ENCODE measurements at regions not wholly inside any gene's neighbourhood (a gene's known extent, or its start where the extent isn't known, plus 50 kb on each side); places are given as distances from the start of the nearest gene placed in this dataset.

DNA sequence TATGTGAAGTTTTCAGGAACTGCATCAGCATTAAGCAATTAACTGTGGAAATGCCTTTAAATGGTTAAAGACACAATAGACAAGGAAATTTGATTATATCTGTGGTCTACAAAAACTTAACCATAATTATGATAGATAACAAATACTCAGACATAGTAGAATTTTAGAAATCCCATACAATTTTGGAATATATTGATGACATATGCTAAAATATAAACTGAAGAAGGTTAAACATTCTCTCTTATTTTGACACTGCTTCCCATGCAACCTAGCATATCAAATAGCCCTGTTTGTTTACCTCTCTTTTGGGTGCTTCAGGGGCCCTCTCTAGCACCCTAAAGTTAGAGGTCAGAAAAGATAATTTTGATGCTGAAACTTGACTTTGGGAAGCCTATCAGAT lies 1274.8 kb upstream of the SLC39A10 start:
- intact Hi-C loops (cut with micrococcal nuclease; ENCODE audit: unreplicated experiment), result no loop called here
- TF ChIP-seq MAFK (conservative IDR thresholded peaks at IDR 0.05 in 1 of 2, IDR thresholded peaks at IDR 0.05 in 1 of 2; ENCODE audit: low read length in 2 of 2) (peak; percentile 46 to 78; a peak in 3 of 4 replicates), ZFP62 (CRISPR knock-in tag; IDR thresholded peaks at IDR 0.05) (no peak), MAFF (IDR thresholded peaks at IDR 0.05; ENCODE audit: low read depth, low read length) (peak; percentile 57; the same call in 1 of the 2 replicates)
- no peak for FAIRE-seq
- no peak overlapping the region for H3K4me2 ChIP-seq (ENCODE audit: low read depth, low read length)
- no peaks in the 10 kb centered on the region for H3K79me2 ChIP-seq (ENCODE audit: insufficient read depth, low read length)
- no peak overlapping the region for H3K4me3 ChIP-seq (replicated peaks in 1 of 3; ENCODE audit: insufficient read depth in 1 of 3, low read depth in 2 of 3, low read length in 3 of 3)
- no peaks in the 10 kb centered on the region for H3K4me1 ChIP-seq (ENCODE audit: insufficient read depth, low read length)
- no TSS peak for BruUV-seq (replicated peaks)
- DNase-seq (ENCODE audit: low spot score), result no peak
- H3K27me3 ChIP-seq (ENCODE audit: control insufficient read depth in 1 of 2, insufficient read depth in 2 of 2, low read length in 2 of 2), result no peaks in the 10 kb centered on the region
- H3K9me3 ChIP-seq (ENCODE audit: low read length), result peaks cover 93% of the 10 kb centered on the region
- no peak for ATAC-seq
- ChIA-PET POLR2A (no interaction called here), CTCF (ENCODE audit: low intra/inter-chr PET ratio, low total read pairs) (no interaction called here)
- no peak overlapping the region for H2AFZ ChIP-seq (ENCODE audit: low read length)
- no peaks in the 10 kb centered on the region for H4K20me1 ChIP-seq (ENCODE audit: insufficient read depth, low read length)
- H3K27ac ChIP-seq (ENCODE audit: extremely low read length, insufficient read depth, low read length), result no peak overlapping the region
- no peak overlapping the region for H3K9ac ChIP-seq (ENCODE audit: insufficient read depth, low read depth, low read length)
- in situ Hi-C loops (cut with HindIII; ENCODE audit: extremely low pct_ligation_motif_present, low pct_unique_long_range_greater_than_20kb), result no loop called here
- no peaks in the 10 kb centered on the region for H3K36me3 ChIP-seq (replicated peaks in 1 of 2; ENCODE audit: control insufficient read depth in 1 of 2, insufficient read depth in 2 of 2, low read length in 2 of 2)

DNA sequence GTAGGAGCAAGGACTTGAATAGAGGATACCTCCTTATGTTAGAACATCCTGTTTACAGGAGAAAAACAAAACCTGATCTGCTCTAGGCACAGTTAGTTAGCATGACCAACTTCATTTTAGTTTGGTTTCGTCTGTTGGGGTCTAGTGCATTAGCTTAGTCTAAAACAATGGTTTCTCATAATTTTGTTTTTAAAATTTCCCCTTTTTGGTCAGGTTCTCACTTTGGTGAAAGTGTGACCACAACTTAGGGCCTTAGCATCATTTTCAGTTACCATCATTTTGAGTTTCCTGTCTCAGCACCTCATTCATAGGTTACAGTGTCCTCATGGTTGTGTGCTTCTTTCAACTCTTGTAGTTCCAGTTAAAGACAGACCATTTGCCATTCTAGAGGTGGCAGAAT lies 1277.0 kb upstream of the SLC39A10 start:
- no peaks in the 10 kb centered on the region for H3K79me2 ChIP-seq (ENCODE audit: insufficient read depth, low read length)
- H3K4me3 ChIP-seq (replicated peaks in 1 of 3; ENCODE audit: insufficient read depth in 1 of 3, low read depth in 2 of 3, low read length in 3 of 3), result no peak overlapping the region
- H3K9ac ChIP-seq (ENCODE audit: insufficient read depth, low read depth, low read length), result no peak overlapping the region
- no peaks in the 10 kb centered on the region for H3K27me3 ChIP-seq (ENCODE audit: control insufficient read depth in 1 of 2, insufficient read depth in 2 of 2, low read length in 2 of 2)
- FAIRE-seq (no peak), DNase-seq (ENCODE audit: low spot score) (no peak), ATAC-seq (no peak)
- H4K20me1 ChIP-seq (ENCODE audit: insufficient read depth, low read length), result no peaks in the 10 kb centered on the region
- no peak overlapping the region for H3K27ac ChIP-seq (ENCODE audit: extremely low read length, insufficient read depth, low read length)
- H3K36me3 ChIP-seq (replicated peaks in 1 of 2; ENCODE audit: control insufficient read depth in 1 of 2, insufficient read depth in 2 of 2, low read length in 2 of 2), result no peaks in the 10 kb centered on the region
- H3K9me3 ChIP-seq (ENCODE audit: low read length), result peaks cover 90% of the 10 kb centered on the region
- ChIA-PET POLR2A (no interaction called here), CTCF (ENCODE audit: low intra/inter-chr PET ratio, low total read pairs) (no interaction called here)
- intact Hi-C loops (cut with micrococcal nuclease; ENCODE audit: unreplicated experiment) (no loop called here), in situ Hi-C loops (cut with HindIII; ENCODE audit: extremely low pct_ligation_motif_present, low pct_unique_long_range_greater_than_20kb) (no loop called here)
- H2AFZ ChIP-seq (ENCODE audit: low read length), result no peak overlapping the region
- no peaks in the 10 kb centered on the region for H3K4me1 ChIP-seq (ENCODE audit: insufficient read depth, low read length)
- WGBS (ENCODE audit: low lambda C conversion rate), result 3% methylated on average over 1 of the region's 1 CpG
- no TSS peak for BruUV-seq (replicated peaks)
- H3K4me2 ChIP-seq (ENCODE audit: low read depth, low read length), result no peak overlapping the region
- TF ChIP-seq, protein P1, sequence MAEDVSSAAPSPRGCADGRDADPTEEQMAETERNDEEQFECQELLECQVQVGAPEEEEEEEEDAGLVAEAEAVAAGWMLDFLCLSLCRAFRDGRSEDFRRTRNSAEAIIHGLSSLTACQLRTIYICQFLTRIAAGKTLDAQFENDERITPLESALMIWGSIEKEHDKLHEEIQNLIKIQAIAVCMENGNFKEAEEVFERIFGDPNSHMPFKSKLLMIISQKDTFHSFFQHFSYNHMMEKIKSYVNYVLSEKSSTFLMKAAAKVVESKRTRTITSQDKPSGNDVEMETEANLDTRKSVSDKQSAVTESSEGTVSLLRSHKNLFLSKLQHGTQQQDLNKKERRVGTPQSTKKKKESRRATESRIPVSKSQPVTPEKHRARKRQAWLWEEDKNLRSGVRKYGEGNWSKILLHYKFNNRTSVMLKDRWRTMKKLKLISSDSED (CRISPR knock-in tag; IDR thresholded peaks at IDR 0.05), result no peak
- TF ChIP-seq RFXAP (CRISPR knock-in tag; IDR thresholded peaks at IDR 0.05; ENCODE audit: borderline replicate concordance) (no peak), TEAD3 (CRISPR knock-in tag; optimal IDR thresholded peaks at IDR 0.05; ENCODE audit: borderline replicate concordance) (no peak), ZNF674 (CRISPR knock-in tag; IDR thresholded peaks at IDR 0.05; ENCODE audit: low read depth) (no peak), SALL1 (CRISPR knock-in tag; IDR thresholded peaks at IDR 0.05) (no peak), ZMYM3 (CRISPR knock-in tag; IDR thresholded peaks at IDR 0.05) (no peak), SP140L (CRISPR knock-in tag; IDR thresholded peaks at IDR 0.05; ENCODE audit: borderline replicate concordance) (no peak), EED (CRISPR knock-in tag; IDR thresholded peaks at IDR 0.05) (no peak)
- TF ChIP-seq, protein P2, sequence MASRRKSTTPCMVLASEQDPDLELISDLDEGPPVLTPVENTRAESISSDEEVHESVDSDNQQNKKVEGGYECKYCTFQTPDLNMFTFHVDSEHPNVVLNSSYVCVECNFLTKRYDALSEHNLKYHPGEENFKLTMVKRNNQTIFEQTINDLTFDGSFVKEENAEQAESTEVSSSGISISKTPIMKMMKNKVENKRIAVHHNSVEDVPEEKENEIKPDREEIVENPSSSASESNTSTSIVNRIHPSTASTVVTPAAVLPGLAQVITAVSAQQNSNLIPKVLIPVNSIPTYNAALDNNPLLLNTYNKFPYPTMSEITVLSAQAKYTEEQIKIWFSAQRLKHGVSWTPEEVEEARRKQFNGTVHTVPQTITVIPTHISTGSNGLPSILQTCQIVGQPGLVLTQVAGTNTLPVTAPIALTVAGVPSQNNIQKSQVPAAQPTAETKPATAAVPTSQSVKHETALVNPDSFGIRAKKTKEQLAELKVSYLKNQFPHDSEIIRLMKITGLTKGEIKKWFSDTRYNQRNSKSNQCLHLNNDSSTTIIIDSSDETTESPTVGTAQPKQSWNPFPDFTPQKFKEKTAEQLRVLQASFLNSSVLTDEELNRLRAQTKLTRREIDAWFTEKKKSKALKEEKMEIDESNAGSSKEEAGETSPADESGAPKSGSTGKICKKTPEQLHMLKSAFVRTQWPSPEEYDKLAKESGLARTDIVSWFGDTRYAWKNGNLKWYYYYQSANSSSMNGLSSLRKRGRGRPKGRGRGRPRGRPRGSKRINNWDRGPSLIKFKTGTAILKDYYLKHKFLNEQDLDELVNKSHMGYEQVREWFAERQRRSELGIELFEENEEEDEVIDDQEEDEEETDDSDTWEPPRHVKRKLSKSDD (CRISPR knock-in tag; IDR thresholded peaks at IDR 0.05; ENCODE audit: low read depth), result no peak
- TF ChIP-seq, protein P3, sequence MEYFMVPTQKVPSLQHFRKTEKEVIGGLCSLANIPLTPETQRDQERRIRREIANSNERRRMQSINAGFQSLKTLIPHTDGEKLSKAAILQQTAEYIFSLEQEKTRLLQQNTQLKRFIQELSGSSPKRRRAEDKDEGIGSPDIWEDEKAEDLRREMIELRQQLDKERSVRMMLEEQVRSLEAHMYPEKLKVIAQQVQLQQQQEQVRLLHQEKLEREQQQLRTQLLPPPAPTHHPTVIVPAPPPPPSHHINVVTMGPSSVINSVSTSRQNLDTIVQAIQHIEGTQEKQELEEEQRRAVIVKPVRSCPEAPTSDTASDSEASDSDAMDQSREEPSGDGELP (IDR thresholded peaks at IDR 0.05; ENCODE audit: borderline replicate concordance, low read depth), result no peak
- TF ChIP-seq, protein P4, sequence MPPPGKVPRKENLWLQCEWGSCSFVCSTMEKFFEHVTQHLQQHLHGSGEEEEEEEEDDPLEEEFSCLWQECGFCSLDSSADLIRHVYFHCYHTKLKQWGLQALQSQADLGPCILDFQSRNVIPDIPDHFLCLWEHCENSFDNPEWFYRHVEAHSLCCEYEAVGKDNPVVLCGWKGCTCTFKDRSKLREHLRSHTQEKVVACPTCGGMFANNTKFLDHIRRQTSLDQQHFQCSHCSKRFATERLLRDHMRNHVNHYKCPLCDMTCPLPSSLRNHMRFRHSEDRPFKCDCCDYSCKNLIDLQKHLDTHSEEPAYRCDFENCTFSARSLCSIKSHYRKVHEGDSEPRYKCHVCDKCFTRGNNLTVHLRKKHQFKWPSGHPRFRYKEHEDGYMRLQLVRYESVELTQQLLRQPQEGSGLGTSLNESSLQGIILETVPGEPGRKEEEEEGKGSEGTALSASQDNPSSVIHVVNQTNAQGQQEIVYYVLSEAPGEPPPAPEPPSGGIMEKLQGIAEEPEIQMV (CRISPR knock-in tag; IDR thresholded peaks at IDR 0.05; ENCODE audit: low read depth), result no peak
